HPDE6-E6E7 (cell line): ENCODE measurements at regions not wholly inside any gene's neighbourhood (a gene's known extent, or its start where the extent isn't known, plus 50 kb on each side); places are given as distances from the start of the nearest gene placed in this dataset.

ENCODE experiments used
- DNase-seq: peaks from one replicate; pipeline ENCODE4 v3.0.0; 2011; ENCODE audit warnings: missing footprints; ENCODE audit errors: extremely low spot score

DNA sequence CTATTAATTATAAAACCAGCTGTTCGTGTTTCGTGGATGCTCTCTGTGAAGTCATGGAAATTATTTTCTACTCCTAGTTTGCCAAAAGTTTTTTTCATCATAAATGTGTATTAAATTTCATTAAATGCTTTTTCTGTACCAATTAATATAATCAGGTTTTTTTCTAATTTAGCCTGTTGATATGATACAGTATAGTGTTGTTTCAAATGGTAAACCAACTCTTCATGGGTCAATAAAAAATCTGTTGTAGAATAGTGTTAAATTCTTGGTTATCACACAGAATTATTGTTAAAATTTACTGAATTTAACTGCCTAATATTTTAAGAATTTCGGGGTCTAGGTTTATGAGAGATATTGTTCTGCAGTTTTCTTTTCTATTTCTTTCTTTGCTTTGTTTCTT, 505.9 kb upstream of the MANEA start:
- no peak for DNase-seq

DNA sequence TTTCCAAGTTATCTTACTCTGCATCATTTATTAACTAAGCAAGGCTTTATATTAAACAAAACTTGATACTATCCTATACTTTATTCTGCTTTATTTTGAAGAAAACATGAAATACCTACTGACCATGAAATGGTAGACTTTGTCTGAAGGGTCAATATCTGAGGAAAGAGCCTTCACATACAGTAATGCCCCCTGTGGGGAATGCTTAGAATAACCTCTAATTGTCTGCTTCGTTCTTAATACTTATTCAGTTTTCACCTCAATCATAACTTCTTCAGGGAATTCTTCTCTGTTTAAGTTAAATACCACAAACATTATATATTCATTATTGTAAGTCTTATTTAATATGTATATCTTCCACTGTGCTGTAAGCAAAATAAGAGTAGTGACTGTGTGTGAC, 498.9 kb upstream of the MANEA start:
- DNase-seq = no peak

DNA sequence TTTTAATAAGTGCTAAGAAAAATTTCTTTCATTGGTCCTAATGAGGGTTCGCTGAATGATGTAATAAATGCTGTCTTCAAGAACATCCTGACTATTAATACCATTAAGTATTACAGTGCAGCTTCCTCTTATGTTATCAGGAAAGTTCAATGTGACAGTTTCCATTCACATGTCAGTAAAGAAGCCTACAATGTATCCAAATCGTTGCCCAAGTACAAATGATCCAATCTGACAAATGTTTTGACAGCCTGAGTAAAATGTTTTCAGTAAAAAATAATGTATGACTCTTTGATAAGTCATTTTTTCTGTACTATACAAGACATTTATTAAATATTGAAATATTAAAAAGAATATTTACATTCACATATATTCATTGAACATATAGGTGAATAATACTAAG, 496.1 kb upstream of the MANEA start:
- no peak for DNase-seq

DNA sequence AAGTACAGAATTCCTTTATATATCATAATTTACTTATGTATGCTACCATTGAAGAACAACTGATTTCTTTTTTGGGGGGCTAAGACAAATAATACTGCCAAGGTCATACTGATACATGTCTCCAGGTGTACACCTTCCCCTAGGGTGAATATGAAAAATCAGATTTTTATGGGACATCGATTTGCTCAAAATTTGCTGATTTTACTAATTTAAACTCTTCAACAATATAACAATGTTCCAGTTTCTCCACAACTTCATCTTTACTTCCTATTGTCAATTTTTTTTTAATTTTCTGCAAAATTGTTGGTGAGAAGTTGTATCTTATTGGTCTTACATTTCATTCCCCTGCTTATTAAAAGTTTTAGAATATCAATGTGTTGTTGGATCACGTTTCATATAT, 495.4 kb upstream of the MANEA start:
- DNase-seq = no peak

DNA sequence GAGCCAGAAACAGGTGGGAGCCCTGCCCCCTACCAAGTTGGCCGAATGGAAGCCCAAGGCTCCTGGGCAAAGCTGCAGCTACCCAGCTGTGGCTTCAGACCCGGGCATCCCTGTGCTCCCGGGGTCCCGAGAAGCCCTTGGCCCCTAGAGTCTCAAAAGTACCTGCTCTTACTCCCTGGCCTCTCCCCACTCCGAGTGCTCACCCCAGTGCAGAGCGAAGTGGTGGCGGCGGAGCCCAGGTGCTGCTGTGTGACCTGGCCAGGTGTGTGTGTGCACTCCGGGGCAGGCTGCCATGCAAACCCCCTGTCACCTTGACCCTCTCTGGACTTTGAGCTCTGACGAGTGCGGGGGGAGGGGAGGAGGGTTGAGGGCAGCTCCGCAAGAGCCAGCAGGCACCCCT, 493.8 kb upstream of the MANEA start:
- no peak for DNase-seq

DNA sequence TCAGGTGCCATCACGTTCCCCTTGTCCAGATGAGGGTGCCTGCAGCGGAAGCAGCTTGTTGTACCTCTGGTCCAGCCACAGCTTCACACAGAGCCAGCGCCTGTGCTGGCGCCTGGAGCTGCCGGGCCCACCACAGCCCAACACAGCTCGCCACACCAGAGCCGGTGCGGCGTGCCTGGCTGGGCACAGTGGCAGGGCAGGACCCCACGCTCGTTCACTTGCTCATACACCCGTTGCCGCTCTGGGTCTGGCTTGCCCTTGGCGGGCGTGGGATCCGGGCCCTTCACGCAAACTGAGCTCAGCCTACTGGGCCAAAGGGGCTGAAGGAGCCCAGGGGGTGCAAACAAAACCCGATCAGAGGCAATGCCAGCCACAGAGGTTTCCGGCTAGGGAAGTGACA, 492.5 kb upstream of the MANEA start:
- no peak for DNase-seq

DNA sequence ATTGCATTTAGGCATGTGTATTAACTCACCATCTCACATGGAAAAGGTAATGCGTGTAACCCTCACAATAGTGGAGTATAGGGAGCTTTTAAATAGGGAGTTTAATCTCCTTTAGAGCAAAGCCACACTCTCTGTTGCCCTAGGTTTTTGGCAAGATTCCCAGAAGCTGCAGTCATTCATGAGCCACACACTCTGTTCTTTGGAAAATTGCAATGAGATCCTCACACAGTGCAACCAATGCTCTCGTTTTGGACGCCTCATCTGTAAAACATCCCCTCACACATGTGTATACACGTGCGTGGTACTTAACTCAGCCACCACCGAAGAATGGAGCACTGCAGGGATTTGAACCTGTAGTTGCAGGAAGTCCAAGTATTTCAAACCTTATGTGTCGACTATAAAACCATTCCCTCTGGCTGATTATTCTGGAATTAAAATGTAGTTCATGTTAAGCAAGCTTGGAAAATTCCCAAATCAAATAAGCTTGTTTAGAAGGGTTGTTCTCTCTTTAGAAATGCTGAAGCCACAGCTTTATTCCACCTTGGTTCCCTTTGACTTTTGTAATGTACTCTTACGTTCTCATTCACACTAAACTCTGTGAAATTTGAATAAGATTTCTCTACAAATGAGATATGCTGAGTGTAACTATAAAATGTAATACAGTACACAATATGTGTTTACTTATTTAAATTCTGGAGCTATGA, 489.8 kb upstream of the MANEA start:
- no peak for DNase-seq

DNA sequence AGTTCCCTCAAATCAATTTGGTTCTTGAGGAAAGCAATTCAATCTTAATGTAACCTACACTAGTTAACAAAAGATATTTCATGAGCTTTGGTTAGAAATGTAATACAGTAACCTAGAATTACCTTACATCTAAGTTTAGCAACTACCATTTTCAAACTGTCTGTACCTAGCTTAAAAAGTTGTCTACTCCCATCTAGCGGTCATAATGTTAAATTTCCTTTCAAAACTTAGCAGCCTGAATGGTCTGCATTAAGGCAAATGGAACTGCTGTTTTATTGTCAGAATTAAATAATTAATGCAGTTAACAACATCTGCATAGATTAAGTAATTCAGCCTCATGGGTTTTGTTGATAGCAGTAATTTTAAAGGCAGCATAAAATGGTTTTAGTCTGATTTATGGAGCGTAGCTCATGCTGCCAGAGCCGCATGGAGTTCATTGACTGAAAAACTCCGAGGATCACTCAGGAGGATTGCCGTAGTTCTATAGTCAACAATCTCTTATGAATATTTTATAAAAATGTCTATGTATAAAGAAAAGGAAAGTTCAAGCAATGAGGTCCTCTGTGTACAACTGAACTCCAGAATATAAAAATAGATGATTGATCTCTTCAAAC, 485.4 kb upstream of the MANEA start:
- DNase-seq = no peak

DNA sequence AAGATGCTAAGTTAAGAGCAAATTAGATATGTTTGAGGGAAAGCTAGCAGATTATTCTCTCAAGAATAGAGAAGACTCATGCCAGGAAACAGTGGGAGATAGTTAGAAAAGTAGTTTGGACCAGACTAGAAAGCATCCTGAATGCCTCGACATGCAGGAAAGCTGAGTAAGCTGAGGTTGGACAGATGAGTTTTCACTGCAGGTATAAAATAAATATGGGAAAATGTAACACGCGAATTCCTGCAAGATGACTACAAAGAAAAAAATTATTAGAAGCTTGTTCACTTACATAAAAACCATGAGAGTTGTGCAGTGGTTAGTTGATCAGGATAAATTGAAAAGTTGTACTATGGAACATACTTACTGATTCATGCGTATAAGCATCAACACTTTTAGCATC, 484.2 kb upstream of the MANEA start:
- DNase-seq = no peak

DNA sequence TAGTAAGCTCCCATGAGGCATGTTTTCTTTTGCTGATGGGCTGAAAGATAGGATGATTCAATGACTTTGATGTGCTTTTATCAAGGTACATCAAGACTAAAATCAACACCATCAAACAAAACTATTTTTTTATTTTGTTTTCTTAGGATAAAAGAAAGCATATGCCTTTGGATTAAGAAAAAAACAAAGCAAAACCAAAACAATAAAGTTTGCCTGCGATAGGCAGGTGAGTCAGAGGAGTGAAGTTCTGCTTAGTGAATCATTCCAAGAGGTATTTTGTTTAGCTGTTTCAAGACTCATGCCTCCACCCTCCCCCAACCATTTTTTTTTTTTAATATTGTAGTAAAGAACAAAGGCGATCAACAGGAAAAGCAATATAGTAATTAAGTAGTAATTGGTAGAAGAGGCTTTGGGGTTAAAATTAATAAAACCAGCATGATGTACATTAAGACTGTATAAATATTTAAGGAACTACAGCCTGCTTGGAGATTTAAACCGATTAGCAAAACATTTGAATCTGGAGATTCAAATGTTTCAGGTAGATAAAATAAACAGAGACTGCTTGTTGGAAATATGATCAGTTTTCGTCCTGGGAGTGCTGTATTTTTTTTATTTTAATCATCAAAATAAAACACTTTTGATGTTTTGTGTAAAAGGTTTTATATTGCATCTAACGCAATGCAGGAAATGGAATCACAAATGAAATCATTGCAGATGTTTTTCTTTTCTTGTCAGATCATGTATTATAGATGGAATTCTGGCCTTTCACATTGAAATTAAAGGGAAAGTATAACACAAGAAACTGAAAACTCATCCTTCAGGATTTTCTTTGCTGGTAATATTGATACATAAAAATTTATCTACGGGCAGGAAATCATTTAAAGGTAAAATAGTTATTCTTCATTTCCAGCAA, 482.3 kb upstream of the MANEA start:
- peak; percentile 58 for DNase-seq

- no peak for DNase-seq
Measured at GRCh38 chr6:95095855-95096254, 481.5 kb upstream of the MANEA start.

DNA sequence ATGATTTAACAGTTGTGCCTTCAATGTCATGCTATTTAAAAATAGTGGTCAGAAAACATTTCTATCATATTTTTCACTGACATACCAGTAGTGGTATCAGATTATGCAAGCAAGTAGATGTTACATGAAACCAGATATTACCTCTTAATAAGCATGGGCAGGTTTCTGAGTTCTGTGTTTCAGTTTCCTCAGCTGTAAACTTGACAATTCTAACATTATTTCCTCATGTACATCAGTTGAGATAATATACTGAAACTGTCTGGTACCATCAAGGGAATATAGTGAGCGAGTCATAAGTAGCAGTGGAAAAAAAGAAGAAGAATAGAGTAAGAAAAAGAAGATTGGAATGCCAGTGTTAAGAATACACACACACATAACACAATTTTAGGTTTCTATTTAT, 477.9 kb upstream of the MANEA start:
- no peak for DNase-seq

- no peak for DNase-seq
Measured at GRCh38 chr6:95109212-95109611, 468.1 kb upstream of the MANEA start.

DNA sequence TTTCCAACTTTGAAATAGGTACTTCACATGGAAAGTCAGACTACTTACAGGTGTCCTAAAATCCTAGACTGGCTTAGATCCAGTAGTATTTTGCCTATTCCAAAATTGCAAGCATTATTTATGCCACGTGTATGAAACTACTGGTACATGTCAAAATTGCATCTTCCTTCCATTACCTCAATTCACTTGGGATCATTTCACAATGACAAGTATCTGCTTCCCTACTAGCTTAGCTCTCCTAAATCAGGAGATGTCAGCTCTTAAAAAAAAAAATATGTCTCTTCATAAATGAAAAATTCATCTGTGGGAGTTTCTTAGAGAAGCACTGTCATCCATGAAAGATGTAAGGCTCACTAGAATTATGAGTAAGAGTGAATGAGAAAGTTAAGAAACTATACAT, 466.6 kb upstream of the MANEA start:
- no peak for DNase-seq

DNA sequence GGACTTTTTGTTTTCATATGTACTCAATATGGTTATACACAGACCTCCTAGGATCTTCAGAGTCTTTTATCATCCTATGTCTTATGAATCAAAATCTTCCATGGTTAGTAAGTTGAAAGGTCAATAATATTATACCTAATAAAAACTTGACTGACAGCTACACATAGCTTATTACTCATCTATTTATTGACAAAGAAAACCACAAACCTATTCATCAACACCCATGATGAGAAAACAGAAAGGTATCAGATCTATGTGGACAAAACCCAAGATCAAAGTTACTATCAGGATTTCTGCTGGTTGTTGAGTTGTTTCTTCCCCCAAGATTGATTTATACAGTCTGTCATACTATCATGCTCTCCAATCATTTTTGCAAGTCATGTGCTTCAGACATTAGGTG, 460.1 kb upstream of the MANEA start:
- DNase-seq = peak; percentile 28

- DNase-seq = no peak
Measured at GRCh38 chr6:95119927-95120326, 457.4 kb upstream of the MANEA start.

- no peak for DNase-seq
Measured at GRCh38 chr6:95120984-95121383, 456.4 kb upstream of the MANEA start.

GRCh38 chr6:95127261-95127660, 450.1 kb upstream of the MANEA start:
- no peak for DNase-seq

GRCh38 chr6:95128439-95128838, 448.9 kb upstream of the MANEA start:
- DNase-seq = no peak

DNA sequence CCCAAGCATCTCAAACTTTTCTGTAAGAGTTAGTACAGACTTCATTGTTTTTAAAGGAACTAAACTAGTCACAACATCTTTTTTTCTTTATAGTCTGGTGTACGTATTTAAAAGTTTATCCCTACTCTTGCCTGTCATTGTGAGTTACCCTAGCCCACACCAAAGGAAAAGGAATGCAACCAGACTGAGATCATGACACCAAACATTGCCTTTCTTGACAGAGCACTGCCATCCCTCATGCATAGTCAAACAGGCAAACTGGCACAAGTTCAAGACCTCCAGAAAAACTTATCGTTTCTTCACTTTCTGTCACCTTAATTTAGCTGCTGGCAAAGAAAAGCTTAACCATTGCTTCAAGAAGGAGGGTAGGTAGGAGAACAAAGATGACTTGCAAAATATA, 448.4 kb upstream of the MANEA start:
- no peak for DNase-seq

DNA sequence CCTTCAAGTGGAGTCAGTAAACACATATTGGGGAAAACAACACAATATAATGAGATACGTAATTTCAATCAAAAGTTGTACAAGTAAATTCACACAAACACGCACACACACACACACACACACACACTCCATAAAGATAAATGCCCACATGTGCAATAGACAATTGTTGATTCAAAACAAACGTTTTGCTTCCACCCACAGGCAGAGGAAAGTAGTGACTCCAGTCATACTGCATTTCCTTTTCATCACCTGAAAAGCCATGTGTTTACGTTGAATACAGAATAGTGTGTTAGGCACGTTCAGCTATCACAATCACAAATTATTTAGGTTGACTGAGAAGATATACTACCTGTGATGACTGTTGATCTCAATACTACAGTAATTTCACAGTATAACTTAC, 443.8 kb upstream of the MANEA start:
- DNase-seq = peak; percentile 2

GRCh38 chr6:95135182-95135581, 442.2 kb upstream of the MANEA start:
- DNase-seq = no peak

GRCh38 chr6:95142101-95142500, 435.2 kb upstream of the MANEA start:
- no peak for DNase-seq
